Hypothalamus (tissue), 51 donors: ENCODE measurements at regions not wholly inside any gene's neighbourhood (a gene's known extent, or its start where the extent isn't known, plus 50 kb on each side); places are given as distances from the start of the nearest gene placed in this dataset.
"Not testable (repeated sequence)": the region's sequence is repeated elsewhere in the genome, so short reads cannot be mapped to it uniquely, and the experiment has no call there.

ENCODE experiments used
- DNase-seq, 51 donors: peaks; one replicate each; lab custom pipeline; 2025; lab: John Stamatoyannopoulos, UW

DNA sequence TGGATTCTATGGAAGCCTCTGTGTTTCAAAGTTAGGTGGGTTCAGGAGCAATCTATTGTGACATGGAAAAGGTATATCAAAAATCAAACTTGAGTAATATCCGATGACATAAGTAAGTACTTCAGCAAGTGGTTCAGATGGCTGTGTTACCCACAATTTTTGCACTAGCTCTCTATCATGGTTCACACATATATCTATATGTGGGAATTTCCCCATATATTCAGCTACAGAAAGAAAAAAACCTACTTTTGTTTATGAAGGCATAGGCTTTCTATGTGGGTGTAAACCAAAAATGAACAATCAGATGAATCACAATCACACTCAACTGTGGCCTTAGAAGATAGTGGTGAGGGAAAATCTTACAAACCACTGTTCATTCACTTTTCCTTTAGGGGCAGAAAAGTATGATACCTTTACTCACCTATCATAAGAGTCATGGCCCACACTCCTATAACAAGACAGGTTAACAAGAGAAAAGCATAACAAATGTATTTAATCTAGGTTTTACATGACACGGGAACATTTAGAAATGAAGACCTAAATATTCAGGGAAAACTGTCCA, 449.6 kb upstream of the HTR1E start:
- no peak for DNase-seq

DNA sequence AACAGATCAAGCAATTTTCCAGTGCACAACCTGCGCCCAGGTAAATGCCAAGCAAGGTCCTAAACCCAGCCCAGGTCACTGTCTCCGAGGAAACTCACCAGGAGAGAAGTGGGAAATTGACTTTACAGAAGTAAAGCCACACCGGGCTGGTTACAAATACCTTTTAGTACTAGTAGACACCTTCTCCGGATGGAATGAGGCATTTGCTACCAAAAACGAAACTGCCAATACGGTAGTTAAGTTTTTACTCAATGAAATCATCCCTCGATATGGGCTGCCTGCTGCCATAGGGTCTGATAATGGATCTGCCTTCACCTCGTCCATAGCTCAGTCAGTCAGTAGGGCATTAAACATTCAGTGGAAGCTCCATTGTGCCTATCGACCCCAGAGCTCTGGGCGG, 459.0 kb upstream of the HTR1E start:
- not testable (repeated sequence) for DNase-seq

DNA sequence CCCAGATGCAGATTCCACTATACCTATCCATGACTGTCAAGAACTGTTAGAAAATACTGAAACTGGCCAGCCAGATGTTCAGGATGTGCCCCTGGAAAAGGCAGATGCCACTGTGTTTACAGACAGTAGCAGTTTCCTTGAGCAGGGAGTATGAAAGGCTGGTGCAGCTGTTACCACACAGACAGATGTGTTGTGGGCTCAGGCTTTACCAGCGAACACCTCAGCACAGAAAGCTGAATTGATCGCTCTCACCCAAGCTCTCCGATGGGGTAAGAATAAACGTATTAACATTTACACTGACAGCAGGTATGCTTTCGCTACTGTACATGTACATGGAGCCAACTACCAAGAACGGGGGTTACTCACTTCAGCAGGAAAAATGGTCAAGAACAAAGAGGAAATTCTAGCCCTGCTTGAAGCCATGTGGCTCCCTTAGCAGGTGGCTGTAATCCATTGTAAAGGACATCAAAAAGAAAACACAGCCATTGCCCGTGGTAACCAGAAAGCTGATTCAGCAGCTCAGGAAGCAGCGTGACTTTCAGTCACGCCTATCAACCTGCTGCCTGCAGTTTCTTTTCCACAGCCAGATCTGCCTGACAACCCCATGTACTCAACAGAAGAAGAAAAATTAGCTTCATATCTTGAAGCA, 459.7 kb upstream of the HTR1E start:
- no peak for DNase-seq

DNA sequence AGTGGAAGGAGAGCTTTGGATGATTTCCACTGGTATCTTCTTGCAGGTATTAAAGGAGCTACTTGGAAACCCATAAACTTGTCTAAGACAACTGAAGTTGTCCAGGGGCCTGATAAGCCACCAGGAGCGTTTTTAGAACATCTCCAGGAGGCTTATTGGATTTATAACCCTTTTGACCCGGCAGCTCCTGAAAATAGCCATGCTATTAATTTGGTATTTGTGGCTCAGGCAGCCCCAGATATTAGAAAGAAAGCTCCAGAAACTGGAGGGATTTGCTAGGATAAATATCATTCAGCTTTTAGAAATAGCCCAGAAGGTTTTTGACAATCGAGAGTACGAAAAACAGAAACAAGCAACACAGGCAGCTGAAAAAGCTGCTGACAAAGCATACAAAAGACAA, 461.0 kb upstream of the HTR1E start:
- DNase-seq = no peak

DNA sequence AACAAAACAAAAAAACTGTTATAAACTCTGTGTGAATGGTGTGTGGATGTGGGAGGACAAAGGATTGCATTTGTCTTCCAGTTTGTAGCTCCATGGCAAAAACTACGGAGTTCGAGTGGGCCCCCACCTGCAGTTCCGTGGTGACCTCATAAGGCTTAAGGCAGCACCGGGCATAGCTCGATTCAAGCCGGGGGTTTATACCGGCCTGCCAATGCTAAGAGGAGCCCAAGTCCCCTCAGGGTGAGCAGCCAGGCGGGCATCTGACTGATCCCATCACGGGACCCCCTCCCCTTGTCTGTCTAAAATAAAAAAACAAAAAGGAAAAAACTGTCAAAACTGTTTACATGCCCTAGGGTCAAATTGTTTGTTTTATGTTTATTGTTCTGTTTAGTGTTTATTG, 463.2 kb upstream of the HTR1E start:
- no peak for DNase-seq

DNA sequence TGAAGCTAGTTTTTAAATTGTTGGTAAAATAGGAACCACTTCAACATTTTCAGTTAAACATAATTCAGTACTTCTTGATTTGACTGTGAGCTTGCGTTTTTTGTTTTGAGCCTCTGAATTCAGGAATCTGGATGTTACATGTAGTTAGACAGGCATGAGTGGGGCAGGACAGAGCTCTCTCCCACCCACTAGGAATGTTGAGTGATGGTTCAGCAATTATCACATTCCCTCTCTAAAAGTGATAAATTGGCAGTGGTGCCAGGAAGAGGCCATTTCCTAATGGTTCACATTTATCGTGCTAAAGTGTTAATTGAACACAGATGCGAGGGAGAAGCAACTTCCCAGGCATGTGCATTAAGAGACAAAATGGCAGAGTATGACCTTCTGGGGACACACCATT, 465.5 kb upstream of the HTR1E start:
- DNase-seq = no peak

DNA sequence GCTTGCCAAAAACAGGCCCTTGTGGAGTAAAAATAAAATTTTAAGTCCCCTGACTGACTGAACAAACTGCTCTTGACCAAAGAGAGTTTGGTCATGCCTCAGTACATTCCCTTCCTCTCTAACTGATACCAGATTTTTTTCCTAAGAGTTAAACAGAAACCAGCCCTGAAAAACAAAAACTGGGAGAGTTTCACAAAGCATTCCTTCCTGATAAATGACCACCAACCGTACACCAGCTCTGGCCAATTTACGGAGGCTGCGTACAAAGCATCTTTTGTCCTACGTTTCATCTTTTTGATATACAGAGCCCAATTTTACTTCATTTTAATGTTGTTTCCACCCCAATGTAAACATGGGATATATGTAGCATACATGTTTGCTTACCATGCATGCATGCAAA, 477.4 kb upstream of the HTR1E start:
- no peak for DNase-seq

DNA sequence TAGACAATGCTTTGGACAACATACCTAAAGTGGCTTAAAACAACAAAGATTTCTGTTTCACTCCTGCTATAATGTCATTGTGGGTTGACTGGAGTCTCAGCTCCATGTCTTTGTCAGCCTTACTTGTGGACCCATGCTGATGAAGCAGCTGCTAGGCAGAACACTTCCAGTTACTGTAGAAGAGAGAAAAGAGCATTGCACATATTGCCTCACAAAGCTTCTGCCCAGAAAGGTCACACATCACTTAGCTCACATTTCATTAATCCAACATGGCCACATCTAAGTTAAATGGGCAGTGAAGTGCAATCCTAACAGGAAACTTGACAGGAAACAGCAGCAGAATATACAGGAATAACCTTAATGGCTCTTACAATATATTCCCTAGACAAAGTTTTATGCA, 480.5 kb upstream of the HTR1E start:
- no peak for DNase-seq

DNA sequence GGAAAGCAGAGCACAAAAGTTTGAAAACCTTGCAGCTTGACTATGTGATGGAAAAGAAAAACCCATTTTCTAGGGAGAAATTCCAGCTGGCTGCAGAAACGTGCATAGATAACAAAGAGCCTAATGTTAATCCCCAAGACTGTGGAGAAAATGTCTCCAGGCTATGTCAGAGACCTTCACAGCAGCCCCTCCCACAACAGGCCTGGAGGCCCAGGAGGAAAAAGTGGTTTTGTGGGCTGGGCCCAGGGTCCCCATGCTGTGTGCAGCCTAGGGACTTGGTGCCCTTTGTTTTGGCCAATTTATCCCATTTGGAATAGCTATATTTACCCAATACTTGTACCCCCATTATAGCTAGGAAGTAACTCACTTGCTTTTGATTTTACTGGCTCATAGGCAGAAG, 484.1 kb upstream of the HTR1E start:
- no peak for DNase-seq

DNA sequence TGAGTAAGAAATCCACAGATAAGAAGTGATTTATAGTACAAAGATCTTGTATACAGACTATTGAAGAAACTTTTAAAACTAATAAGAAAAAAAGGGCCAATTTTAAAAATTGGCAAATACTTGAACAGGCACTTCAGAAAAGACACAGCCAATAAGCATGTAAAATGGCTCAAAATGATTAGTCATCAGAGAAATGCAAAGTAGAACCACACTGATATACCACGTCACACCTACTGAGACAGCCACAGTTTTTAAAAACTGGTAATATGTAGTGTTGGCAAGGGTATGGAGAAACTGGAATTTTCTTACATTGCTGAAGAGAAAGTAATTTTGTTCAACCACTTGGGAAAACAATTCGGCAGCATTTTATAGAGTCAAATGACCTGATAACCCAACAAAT, 488.9 kb upstream of the HTR1E start:
- DNase-seq = no peak

DNA sequence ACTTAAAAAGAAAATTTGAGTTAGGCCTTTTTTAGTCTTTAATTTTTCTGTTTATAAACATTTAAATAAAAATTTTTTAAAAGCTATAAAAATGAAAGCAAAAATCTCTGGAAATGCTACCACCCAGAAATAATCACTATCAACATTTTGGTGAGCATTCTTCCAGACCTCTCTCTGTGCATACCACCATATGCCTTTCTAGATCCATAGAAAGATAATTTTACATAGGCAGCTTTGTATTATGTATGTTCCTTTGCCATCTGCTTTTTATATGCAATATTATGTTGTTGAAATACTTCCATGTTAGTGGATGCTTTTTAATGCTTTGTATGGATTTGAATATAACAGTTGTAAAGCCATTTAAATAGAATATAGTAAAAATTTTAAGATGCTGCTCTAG, 496.7 kb upstream of the HTR1E start:
- no peak for DNase-seq

DNA sequence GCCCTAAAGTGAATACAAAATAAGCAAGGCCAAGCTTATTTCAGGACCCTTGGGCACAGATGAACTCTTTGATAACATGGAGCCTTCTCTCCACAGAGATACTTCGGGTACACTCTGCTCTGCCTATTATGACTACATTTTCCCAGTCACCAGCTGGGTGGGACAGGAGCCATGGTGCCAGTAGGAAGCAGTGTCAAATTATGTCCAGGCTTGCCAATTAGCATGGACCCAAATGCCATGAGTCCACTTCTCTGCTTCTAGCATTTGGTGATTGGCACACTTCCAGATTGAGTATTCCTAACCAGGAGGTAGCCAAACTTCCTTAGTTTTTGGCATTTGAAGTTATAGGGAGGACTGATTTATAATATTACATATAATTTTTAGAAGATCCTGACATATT, 513.8 kb upstream of the HTR1E start:
- DNase-seq = no peak

DNA sequence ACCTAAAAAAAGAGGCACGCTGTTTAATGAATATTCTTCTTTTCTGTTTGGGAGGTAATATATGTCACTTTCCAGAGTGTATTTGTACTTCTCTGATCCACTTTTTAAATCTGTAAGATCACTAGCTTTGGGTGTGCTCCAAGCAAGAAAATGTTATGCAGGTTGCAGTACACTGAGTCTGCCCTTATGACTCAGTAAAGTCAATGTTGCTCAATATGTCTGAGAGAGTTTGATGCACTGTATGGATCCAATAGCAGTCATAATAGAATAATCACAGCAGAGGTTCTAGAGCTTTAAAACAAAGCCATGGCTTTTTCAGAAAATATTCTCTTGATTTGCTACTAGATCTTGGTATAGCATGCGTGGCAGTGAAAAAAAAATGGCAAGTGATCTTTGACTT, 525.3 kb upstream of the HTR1E start:
- DNase-seq = no peak

DNA sequence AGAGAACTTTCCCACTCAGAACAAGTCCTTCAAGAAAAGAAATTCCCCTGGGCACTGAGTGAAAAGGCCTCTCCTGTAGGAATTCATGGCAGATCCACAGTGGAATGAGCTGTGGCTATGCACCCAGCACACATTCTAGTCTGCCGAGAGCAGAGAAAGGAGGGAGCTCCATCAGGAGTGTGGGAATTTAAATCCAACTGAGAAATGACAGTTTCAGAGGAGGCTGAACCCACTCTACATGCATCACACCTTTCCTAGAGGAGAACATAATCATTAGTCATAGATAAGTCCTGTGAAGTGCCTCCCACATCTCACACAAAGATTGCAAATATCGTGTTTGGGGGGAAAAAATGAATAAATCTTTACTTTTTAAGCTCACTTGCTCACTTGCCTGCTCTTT, 530.2 kb upstream of the HTR1E start:
- no peak for DNase-seq

DNA sequence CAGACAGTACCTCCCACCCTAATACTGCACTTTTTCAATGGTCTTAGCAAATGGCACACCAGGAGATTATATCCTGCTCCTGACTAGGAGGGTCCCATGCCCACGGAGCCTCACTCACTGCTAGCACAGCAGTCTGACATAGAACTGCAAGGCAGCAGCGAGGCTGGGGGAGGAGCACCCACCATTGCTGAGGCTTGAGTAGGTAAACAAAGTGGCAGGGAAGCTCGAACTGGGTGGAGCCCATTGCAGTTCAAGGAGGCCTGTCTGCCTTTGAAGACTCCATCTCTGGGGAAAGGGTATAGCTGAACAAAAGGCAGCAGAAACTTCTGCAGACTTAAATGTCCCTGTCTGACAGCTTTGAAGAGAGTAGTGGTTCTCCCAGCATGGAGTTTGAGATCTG, 544.5 kb upstream of the HTR1E start:
- DNase-seq = not testable (repeated sequence)

DNA sequence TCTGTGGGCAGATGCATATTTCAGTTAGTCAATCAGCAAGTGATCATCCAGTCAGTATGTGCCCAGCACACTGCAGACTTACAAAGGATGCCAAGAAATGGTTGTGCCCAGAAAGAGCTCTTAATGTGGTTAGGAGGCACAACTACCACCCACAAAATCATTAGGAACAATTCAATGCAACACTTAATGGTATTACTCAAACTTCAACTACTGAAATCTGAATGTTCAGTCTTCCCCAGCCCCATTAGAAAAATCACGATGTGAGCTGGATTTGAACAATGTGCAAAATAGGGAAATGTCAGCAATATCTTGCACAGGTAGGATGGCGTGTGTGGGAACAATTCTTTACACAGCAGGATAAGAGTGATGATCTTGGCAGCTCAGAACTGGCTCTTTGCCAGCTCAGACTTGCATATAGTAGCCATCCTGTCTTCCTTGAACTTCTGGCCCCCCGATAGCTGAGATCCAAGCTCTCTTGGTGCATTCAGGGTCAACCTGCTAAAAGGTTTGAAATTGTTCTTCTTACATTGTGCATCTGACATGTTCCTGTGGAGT, 556.7 kb upstream of the HTR1E start:
- DNase-seq = peak in 1 of 51 donors; percentile 27

DNA sequence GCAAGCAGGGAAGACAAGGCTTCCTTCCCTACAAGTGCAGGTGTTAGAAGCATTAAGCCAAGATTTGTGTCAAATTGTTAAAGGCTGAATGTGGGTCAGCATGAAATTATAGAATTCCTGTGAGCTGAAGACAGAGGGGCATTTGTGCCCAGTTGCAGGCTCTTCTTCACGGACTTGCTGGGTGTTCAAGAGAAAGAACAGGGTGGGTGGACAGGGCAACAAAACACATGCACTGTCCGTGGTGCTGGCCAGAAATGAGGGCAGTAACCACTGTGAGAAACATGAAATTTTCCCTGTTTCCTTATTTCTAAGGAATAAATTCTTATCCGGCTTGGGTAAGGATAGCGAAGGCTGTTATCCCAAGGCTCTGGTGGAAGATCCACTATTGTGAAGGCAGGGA, 579.5 kb upstream of the HTR1E start:
- no peak for DNase-seq

DNA sequence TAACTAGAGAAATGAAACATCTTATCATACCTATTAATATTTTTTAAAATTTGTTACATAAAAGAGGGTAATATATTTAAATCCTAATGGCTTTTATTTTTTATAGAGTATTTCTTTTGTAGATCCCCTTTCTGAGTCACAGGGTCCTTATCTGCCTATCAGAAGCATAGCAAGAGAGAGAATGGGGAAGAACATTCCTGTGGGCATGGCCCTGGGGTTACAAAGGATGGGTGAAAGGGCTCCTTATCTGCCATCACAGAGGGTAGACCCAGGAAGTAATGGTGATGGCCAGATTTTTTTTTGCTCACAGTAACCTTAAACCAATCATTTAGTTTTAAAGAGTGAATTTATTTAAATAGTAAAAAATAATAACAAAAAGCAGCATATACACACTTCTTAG, 582.1 kb upstream of the HTR1E start:
- no peak for DNase-seq

DNA sequence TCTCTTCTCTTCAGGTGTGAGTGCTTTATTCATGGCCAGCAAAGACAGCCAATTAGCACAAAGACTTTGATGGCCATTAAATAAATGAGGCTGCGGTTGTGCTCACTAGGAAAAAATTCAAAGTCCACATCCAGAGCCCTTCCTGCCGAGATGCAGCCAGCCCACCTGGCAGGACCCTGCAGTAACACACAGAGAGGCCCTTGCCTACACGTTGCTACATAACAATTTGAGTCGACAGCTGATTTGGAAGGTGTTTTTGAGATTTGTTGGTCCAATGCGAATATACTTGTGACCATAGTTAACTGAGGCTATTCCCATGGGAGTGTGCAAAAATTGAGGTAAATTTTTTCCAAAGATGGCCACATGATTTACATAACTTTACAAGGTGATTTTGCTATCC, 605.4 kb upstream of the HTR1E start:
- DNase-seq = no peak

DNA sequence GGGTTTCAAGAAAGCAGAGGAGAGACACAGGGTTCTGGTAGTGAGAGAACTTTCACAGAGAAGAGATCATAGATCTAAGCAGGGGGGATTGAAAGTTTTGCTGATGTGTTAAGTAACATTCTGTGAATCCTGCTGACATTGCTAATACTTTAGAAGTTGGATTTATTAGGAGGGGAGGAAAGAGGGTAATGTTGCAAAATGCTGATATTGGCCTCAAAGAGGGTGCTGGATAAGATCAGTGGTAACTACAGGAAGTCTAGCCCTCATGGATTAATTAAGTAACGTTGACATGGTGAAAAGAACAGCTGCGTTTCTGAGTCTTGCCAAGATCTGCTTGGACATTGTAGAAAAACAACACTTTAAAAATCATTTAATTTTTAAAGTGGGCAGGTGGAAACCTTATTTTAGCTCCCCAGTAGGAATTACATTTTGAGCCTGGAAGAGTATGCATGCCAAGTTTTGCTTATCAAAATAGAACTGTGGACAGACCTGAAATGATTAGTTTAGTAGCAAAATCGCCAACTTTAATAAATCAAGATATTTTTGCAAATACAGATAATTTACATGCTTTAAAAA, 606.0 kb upstream of the HTR1E start:
- DNase-seq = no peak

DNA sequence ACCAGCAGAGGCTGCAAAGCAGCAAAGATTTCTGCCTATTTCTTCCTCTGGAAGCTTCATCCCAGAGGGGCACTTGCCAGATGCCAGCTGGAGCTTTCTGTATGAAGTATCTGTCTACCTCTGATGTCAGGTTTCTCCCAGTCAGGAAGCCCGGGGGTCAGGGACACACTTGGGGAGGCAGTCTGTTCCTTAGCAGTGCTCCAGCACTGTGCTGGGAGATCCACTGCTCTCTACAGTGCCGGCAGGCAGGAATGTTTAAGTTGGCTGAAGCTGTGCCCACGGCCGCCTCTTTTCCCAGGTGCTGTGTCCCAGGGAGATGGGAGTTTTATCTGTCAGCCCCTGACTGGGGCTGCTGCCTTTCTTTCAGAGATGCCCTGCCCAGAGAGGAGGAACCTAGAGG, 631.1 kb upstream of the HTR1E start:
- no peak for DNase-seq

DNA sequence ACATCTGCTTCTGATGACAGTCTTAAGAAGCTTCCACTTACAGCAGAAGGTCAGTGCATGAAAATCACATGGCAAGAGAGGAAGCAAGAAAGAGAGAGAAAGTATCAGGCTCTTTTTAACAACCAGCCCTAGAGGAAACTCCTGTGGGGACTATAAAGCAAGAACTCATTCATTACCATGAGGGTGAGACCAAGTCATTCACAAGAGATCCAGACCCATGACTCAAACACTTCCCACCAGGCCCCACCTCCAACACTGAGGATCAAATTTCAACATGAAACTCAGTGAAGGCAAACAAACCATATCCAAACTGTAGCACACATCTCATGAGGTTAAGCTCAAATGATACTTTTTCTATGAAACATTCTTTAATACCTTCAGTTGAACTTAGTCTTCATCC, 643.2 kb upstream of the SYNCRIP start:
- DNase-seq = no peak
